NCI-H1930 (cell line): ENCODE measurements at regions not wholly inside any gene's neighbourhood (a gene's known extent, or its start where the extent isn't known, plus 50 kb on each side); places are given as distances from the start of the nearest gene placed in this dataset.
"Not testable (repeated sequence)": the region's sequence is repeated elsewhere in the genome, so short reads cannot be mapped to it uniquely, and the experiment has no call there.

Source experiments
- DNase-seq, 2 experiments: peaks; one replicate each; lab custom pipeline; 2025; lab: John Stamatoyannopoulos, UW

GRCh38 chr2:121132054-121132761 lies 152.8 kb downstream of the TFCP2L1 start:
- DNase-seq = no peak

- DNase-seq = no peak
These were observed 152.3 kb downstream of the TFCP2L1 start for GRCh38 chr2:121132762-121133107.

DNA sequence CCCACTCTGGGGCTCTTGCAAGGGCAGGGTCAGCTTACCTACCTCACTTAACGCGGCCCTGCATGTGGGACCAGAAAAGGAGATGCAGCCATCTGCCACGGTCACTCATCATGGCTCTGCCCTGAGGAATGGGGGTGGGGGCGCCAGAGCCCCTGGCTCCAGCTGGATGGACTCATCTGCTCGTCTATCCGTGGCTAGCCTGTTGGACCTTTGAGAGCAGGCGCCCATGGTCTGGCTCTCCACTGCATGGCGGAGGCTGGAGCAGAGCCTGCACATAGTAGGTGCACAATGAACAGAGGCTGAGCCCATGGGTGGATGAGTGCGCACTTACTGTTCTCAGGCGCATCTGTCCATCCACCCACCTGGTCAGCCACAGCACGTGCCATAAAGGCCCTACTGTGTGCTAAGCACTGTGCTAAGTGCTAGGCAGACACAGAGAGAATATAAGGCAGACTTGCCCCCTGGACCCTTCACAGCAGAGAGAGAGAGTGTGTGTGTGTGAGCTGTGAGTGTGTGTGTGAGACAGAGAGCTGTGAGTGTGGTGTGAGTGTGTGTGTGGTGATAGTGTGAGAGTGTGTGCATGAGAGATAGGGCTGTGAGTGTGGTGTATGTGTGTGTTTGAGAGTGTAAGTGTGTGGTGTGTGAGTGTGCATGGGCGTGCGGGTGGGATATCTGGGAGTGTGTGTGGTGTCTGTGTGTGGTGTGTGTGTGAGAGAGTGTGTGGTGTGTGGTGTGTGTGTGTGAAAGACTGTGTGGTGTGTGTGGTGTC lies 151.3 kb downstream of the TFCP2L1 start:
- no peak for DNase-seq

- no peak for DNase-seq
These were observed 150.3 kb downstream of the TFCP2L1 start for GRCh38 chr2:121134728-121135127.

- DNase-seq = no peak
These were observed 149.7 kb downstream of the TFCP2L1 start for GRCh38 chr2:121135168-121135853.

DNA sequence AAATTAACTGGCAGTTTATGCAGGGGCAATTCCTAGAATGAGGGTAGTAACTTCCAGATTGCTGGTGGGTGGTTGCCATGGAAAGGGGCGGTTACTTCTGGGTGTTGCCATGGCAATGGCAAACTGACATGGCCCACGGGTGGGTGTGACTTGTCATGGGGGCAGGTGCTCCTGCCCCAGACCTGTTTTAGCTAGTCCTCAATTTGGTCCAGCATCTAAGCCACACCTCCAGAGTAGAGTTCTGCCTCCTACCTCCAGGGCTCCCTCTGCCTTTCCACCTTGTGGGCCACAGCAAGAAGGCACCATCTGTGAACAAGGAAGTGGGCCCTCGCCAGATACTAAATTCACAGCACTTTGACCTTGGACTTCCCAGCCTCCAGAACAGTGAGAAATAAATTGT lies 148.7 kb downstream of the TFCP2L1 start:
- no peak for DNase-seq

DNA sequence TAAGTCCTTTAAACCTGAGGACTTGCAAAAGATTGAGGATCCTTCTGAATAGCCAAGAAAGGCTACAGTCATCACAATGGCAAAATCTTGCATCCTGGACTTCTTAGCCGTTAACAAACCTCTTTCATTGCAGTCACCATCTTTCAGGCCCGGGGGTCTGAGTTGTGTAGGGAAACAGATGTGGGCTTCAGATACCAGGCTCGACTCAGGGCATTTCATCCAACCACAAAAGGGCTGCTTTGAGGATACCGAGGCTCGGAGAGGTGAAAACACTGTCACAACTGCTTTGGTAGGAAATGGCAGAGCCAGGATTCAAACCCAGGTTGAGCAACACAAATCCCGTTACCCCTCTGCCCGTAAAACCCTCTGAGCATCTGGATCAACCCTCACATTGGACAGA lies 147.4 kb downstream of the TFCP2L1 start:
- DNase-seq = no peak

- no peak for DNase-seq
These were observed 144.3 kb downstream of the TFCP2L1 start for GRCh38 chr2:121140734-121141133.

DNA sequence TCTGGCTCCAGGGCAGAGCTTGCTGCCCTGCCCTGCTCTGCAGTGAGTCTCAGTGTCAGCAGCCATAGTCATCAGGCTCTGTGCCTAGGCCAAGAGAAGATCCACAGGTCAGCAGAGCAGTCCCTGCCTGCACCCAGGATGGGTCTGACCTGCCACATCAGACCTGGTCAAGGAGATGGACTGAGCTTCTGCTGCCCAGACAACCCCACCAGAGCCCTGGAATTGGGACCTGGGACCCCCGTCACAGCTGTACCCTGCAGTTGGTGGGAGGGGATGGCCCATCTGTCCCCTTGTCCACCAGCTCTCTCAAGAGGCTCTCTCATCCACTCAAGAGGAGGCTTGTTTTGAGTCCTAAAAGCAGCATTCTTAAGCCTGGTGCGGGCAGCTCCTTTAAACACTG lies 142.6 kb downstream of the TFCP2L1 start:
- DNase-seq = no peak

DNA sequence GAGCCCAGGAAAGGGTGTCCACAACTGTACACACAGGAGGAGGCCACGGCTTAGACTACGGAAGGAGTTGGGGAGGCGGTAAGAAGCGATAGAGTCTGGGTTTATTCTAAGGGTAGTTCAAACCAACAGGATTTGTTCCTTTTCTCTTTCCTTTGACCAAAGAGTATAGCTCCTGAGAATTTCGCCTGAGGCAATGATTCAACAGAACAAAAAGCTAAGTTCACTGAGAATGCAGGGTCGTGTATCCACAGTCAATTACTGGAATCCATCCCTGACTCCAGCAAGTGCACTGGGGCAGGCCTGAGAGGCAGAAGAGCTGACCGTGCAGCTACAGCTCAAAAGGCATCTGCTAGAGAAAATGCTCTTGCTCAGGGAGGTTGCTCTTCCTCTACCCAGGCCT lies 140.9 kb downstream of the TFCP2L1 start:
- DNase-seq = no peak

GRCh38 chr2:121146630-121147029 lies 138.4 kb downstream of the TFCP2L1 start:
- DNase-seq = no peak

DNA sequence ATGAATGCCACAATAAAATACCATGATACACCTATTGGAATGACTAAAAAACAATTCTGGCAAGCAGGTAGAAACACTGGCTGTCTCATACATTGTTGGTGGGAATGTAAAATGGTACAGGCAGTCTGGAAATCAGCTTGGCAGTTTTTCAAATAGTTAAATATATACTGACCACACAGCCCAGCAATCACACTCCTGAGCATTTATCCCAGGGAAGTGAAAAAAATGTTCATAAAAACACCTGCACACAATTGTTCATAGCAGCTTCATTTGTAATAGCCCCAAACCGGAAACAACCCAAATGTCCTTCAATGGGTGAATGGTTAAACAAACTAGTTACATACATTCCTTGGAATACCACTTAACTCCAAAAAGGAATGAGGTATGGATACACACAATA lies 137.2 kb downstream of the TFCP2L1 start:
- no peak for DNase-seq

DNA sequence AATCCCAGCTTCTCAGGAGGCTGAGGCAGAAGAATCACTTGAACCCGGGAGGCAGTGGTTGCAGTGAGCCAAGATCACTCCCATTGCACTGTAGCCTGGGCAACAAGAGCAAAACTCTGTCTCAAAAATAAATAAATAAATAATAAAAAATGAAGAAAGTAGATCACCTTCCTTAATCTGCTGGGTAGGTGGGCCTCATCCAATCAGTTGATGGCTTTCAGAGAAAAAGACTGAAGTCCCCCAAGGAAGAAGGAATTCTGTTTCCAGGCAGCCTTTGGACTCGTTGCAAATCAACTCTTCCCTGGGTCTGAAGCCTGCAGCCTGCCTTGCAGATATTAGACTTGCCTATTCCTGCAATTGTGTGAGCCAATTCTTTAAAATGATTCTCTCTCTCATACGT lies 136.5 kb downstream of the TFCP2L1 start:
- no peak for DNase-seq

GRCh38 chr2:121149384-121149783 lies 135.6 kb downstream of the TFCP2L1 start:
- DNase-seq = no peak

- DNase-seq = no peak
These were observed 134.9 kb downstream of the TFCP2L1 start for GRCh38 chr2:121150126-121150525.

DNA sequence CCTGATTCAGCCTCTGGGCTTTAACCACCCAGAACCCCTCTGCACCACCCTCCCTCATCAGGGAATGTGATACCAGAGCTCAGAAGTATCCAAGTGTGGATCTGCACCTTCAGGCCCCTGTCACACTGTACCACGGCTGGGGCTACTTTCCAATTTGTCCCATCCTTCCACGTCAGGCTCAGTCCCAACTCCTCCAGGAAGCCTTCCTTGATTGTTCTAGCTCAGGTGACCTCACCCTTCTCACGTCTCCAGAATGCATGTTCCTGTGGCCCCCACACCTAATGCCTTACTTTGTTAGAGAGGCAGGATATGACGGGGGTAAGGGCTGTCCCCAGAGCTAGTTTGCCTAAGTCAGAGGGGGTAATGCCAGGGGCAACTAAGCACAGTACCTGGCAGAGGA lies 134.3 kb downstream of the TFCP2L1 start:
- no peak for DNase-seq

DNA sequence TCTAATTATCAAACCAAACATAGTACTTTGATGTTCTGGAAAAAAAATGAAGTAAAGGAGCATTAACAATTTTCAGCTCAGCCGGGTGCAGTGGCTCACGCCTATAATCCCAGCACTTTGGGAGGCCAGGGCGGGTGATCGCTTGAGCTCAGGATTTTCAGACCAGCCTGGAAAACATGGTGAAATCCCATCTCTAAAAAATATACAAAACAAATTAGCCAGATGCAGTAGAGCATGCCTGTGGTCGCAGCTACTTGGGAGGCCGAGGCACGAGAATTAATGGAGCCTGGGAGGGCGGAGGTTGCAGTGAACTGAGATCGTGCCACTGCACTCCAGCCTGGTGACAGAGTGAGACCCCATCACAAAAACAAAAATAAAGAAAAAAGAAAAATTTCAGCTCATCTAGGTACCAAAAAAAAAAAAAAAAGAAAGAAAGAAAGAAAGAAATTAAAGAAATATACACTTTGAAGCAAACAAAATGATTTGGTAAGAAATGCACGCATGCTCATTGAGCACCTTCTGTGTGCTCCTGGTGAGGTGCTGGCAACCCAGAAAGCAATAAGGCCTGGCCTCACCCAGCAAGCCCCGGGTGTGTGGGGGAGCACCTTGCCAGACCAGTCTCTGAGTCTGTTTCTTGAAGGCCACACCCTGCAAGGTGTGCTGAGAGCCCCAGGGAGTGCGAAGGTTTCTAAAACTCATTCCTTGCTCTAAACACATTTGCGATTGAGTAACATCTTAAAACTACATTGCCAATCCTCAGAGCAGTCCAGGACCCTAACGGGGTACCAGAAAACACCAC lies 133.5 kb downstream of the TFCP2L1 start:
- no peak for DNase-seq

GRCh38 chr2:121152861-121153260 lies 132.1 kb downstream of the TFCP2L1 start:
- no peak for DNase-seq

DNA sequence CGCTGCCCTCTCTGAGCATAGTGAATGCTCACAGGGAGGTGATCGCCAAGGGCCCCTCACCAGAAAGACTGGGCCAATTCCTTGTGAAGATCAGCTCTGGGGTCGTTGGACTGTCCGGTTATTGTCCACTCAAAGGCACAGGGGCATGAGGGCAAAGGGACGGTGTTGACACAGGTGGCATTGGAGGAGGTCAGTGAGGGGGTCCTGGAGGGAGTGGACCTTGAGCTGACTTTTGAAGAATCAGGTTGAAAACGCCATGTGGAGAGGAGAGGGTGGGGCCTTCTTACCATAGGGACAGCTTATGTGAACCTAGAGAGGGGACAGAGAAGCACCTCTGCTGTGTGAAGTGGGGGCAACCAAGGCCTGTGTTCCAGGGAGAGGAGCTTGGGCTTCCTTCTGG lies 131.5 kb downstream of the TFCP2L1 start:
- no peak for DNase-seq

DNA sequence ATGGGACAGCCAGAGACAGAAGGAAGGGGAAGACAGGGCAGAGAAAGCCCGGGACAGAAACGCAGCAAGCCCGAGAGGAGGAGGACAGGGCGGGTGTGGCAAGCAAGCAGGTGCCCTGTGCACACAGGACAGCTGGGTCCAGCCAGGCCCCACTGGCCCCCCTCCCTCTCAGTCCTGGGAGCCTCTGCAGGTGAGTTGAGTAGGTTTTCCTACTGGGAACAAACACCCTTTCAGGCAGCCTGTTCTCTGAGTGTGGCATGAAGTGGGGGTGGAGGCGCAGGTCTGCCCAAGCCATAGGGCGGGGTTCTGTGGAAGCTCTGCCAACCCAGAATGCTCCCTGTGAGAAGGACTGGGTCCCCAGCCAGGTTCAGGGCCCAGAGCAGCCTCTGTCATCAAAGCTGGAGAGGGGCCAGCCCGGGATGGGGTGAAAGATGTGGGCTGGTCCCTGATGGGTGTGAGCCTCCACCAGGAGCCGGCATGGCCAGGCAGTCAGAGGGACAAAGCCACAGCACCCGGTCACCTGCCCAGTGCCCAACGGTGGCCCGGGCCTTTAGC lies 129.4 kb downstream of the TFCP2L1 start:
- no peak for DNase-seq

- DNase-seq = not testable (repeated sequence)
These were observed 127.5 kb downstream of the TFCP2L1 start for GRCh38 chr2:121157481-121157880.
